Trophoblast cell (in vitro differentiated cells and primary cell): ENCODE measurements at regions not wholly inside any gene's neighbourhood (a gene's known extent, or its start where the extent isn't known, plus 50 kb on each side); places are given as distances from the start of the nearest gene placed in this dataset.

Experiments used
- DNase-seq, 2 donors: peaks; one replicate each; pipeline ENCODE4 v3.0.0-alpha.2; 2016
- H2AFZ ChIP-seq: 2 replicates; pipeline ENCODE4 v1.6.1; 2013; ENCODE audit warnings: low read length, moderate library complexity, mild to moderate bottlenecking; ENCODE audit not compliant: insufficient read depth, poor library complexity
- H2AK5ac ChIP-seq: 2 replicates; pipeline ENCODE4 v1.6.1; 2013; ENCODE audit warnings: mild to moderate bottlenecking, low read length
- H2BK120ac ChIP-seq: 2 replicates; pipeline ENCODE4 v1.6.1; 2013; ENCODE audit warnings: low read length, mild to moderate bottlenecking, moderate library complexity; ENCODE audit not compliant: insufficient read depth, poor library complexity
- H2BK12ac ChIP-seq: 2 replicates; pipeline ENCODE4 v1.6.1; 2013; ENCODE audit warnings: mild to moderate bottlenecking, low read length, moderate library complexity
- H2BK5ac ChIP-seq: 2 replicates; pipeline ENCODE4 v1.6.1; 2013; ENCODE audit warnings: low read length, low read depth, moderate library complexity, mild to moderate bottlenecking; ENCODE audit not compliant: poor library complexity
- H3K14ac ChIP-seq: 2 replicates; pipeline ENCODE4 v1.6.1; 2013; ENCODE audit warnings: mild to moderate bottlenecking, low read length
- H3K18ac ChIP-seq: 2 replicates; pipeline ENCODE4 v1.6.1; 2013; ENCODE audit warnings: mild to moderate bottlenecking, low read length
- H3K23ac ChIP-seq: 2 replicates; pipeline ENCODE4 v1.6.1; 2013; ENCODE audit warnings: low read length
- H3K27ac ChIP-seq: 2 replicates; pipeline ENCODE4 v1.5.1; 2013; ENCODE audit warnings: low read depth, mild to moderate bottlenecking, inconsistent platforms, low read length, moderate library complexity
- H3K27me3 ChIP-seq: 2 replicates; pipeline ENCODE4 v1.6.1; 2013; ENCODE audit warnings: inconsistent platforms, mild to moderate bottlenecking, low read length, moderate library complexity; ENCODE audit not compliant: insufficient read depth
- H3K36me3 ChIP-seq, 2 experiments: 1 replicate in 1 of 2; 2 replicates in 1 of 2; pipeline ENCODE4 v1.6.1; 2013; ENCODE audit warnings: low read length in 2 of 2, mild to moderate bottlenecking in 2 of 2, moderate library complexity in 1 of 2; ENCODE audit not compliant: insufficient read depth in 2 of 2, control insufficient read depth in 1 of 2
- H3K4ac ChIP-seq: 2 replicates; pipeline ENCODE4 v1.6.1; 2013; ENCODE audit warnings: low read depth, mild to moderate bottlenecking, low read length, moderate library complexity
- H3K4me1 ChIP-seq, 2 experiments: 1 replicate in 1 of 2; 2 replicates in 1 of 2; pipeline ENCODE4 v1.6.1; 2013; ENCODE audit warnings: low read length in 2 of 2, mild to moderate bottlenecking in 2 of 2, moderate library complexity in 1 of 2; ENCODE audit not compliant: insufficient read depth in 2 of 2, control insufficient read depth in 1 of 2
- H3K4me2 ChIP-seq: 2 replicates; pipeline ENCODE4 v1.6.1; 2013; ENCODE audit warnings: inconsistent platforms, mild to moderate bottlenecking, low read length, moderate library complexity
- H3K4me3 ChIP-seq: 2 replicates; pipeline ENCODE4 v1.5.1; 2013; ENCODE audit warnings: mild to moderate bottlenecking, low read depth, low read length, inconsistent platforms
- H3K79me1 ChIP-seq: one replicate; pipeline ENCODE4 v1.6.1; 2013; ENCODE audit warnings: low read length
- H3K79me2 ChIP-seq: 2 replicates; pipeline ENCODE4 v1.6.1; 2013; ENCODE audit warnings: low read length, mild to moderate bottlenecking; ENCODE audit not compliant: control insufficient read depth, insufficient read depth, poor library complexity
- H3K9ac ChIP-seq: 2 replicates; pipeline ENCODE4 v1.6.1; 2013; ENCODE audit warnings: mild to moderate bottlenecking, low read length
- H3K9me3 ChIP-seq: 2 replicates; pipeline ENCODE4 v1.6.1; 2013; ENCODE audit warnings: low read depth, mild to moderate bottlenecking, control low read depth, inconsistent platforms, low read length; ENCODE audit not compliant: insufficient read depth
- H4K12ac ChIP-seq: 2 replicates; pipeline ENCODE4 v1.6.1; 2013; ENCODE audit warnings: low read depth, mild to moderate bottlenecking, low read length, moderate library complexity
- H4K8ac ChIP-seq: 2 replicates; pipeline ENCODE4 v1.6.1; 2013; ENCODE audit warnings: low read depth, mild to moderate bottlenecking, low read length, moderate library complexity
- H4K91ac ChIP-seq: one replicate; pipeline ENCODE4 v1.6.1; 2013; ENCODE audit warnings: low read depth, mild to moderate bottlenecking, low read length, moderate library complexity
- WGBS: extraction: QIAGEN DNeasy Blood & Tissue Kit; methylation state at CpG from one replicate; pipeline ENCODE4 v1.1.7; 2013; ENCODE audit warnings: missing lambda C conversion rate; ENCODE audit not compliant: insufficient read length, insufficient coverage; ENCODE audit errors: extremely low coverage; 5-methylcytosine and 5-hydroxymethylcytosine counted together

DNA sequence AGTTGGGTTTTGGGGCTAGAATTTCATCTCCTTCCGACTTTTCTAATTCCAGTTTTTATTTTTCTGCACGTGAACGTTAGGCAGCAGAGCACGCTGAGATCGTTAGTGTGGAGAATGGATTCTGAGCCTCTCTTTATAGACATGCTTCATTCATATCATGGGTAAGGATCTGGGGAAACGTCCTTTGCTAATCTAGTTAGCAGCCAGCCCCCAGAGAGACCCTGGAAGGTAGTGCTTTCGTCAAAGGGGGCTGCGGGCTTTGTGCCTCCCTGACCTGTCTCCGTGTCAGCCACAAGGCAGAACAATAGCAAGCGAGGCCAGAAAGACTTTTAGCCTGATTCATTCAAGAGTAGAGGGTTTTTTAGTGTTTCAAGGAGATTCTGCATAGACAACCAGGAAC is 196.3 kb upstream of the KLF6 start:
- Histone ChIP-seq H3K18ac (no peak overlapping the region), H3K79me2 (no peaks in the 10 kb centered on the region), H3K4me3 (no peak overlapping the region), H4K8ac (no peak overlapping the region), H2AFZ (no peak overlapping the region), H3K9me3 (no peaks in the 10 kb centered on the region), H4K12ac (no peak overlapping the region), H3K27me3 (no peaks in the 10 kb centered on the region), H3K36me3 (no peaks in the 10 kb centered on the region), H3K4me2 (no peak overlapping the region), H3K79me1 (no peaks in the 10 kb centered on the region), H2BK120ac (no peak overlapping the region), H3K9ac (no peak overlapping the region), H3K4me1 (peaks cover 3 to 7% of the 10 kb centered on the region in 2 experiments), H3K23ac (no peak overlapping the region), H3K27ac (no peak overlapping the region), H2BK12ac (no peak overlapping the region), H3K4ac (no peak overlapping the region), H3K14ac (no peak overlapping the region), H2BK5ac (no peak overlapping the region), H4K91ac (no peak overlapping the region), H2AK5ac (no peak overlapping the region)
- no CpG with 5 or more reads among the region's 10 CpGs for WGBS
- no peak for DNase-seq

DNA sequence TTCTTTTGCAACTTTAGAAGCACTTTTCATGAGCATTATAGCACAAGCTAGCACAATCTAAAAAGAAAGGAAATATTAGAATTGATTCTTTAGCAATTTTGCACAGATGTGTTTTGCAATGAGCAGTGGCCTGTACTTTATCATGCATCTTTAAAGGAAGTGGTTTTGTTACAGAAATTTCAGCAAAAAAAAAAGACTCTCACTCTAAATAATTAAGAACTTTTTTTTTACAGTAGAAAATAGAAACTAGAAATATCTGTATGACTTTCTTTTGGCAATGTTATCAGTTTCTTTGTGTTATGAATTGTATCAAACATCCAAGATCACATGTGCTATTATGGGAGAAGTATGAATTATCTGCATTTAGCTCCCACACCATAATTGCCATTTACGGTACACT is 195.7 kb upstream of the KLF6 start:
- no peak overlapping the region for H2AFZ ChIP-seq
- H2BK5ac ChIP-seq = no peak overlapping the region
- H3K18ac ChIP-seq = no peak overlapping the region
- no peak overlapping the region for H4K91ac ChIP-seq
- H3K9ac ChIP-seq = no peak overlapping the region
- no peak overlapping the region for H3K4me3 ChIP-seq
- H3K4ac ChIP-seq = no peak overlapping the region
- no peak overlapping the region for H4K8ac ChIP-seq
- H3K4me2 ChIP-seq = no peak overlapping the region
- H2BK120ac ChIP-seq = no peak overlapping the region
- no peak overlapping the region for H2BK12ac ChIP-seq
- H2AK5ac ChIP-seq = no peak overlapping the region
- no peaks in the 10 kb centered on the region for H3K27me3 ChIP-seq
- peaks cover 3 to 4% of the 10 kb centered on the region in 2 experiments for H3K4me1 ChIP-seq
- no peak overlapping the region for H3K14ac ChIP-seq
- H4K12ac ChIP-seq = no peak overlapping the region
- no peak overlapping the region for H3K23ac ChIP-seq
- no CpG with 5 or more reads among the region's 1 CpG for WGBS
- DNase-seq = no peak
- no peaks in the 10 kb centered on the region for H3K9me3 ChIP-seq
- H3K79me1 ChIP-seq = no peaks in the 10 kb centered on the region
- H3K27ac ChIP-seq = no peak overlapping the region
- H3K36me3 ChIP-seq = no peaks in the 10 kb centered on the region
- H3K79me2 ChIP-seq = no peaks in the 10 kb centered on the region

DNA sequence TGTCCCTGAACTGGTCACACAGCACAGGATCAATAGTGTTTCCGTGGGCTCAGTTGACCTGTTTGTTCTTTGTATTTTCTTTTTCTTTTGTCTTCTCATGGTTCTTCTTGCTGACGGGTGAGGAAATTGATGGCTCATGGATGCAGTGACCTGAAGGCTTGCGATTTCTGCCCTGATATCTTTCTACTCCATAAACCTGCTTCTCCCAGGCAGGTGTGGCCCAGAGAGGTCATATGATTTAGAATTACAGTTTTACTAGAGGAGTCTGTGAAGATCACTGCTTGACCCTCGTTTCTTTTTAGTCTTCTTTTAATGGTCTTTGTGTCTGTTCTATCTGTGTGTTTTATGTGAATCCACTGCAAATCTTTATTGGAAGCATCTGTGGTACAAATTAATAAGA is 195.1 kb upstream of the KLF6 start:
- Histone ChIP-seq H3K4ac (no peak overlapping the region), H4K12ac (no peak overlapping the region), H3K4me3 (no peak overlapping the region), H3K36me3 (no peaks in the 10 kb centered on the region), H2AK5ac (no peak overlapping the region), H3K9me3 (no peaks in the 10 kb centered on the region), H3K27ac (no peak overlapping the region), H3K18ac (no peak overlapping the region), H2BK12ac (no peak overlapping the region), H2BK5ac (no peak overlapping the region), H3K4me2 (no peak overlapping the region), H2BK120ac (no peak overlapping the region), H4K8ac (no peak overlapping the region), H3K9ac (no peak overlapping the region), H3K23ac (no peak overlapping the region), H2AFZ (no peak overlapping the region), H4K91ac (no peak overlapping the region), H3K79me1 (no peaks in the 10 kb centered on the region), H3K27me3 (no peaks in the 10 kb centered on the region), H3K79me2 (no peaks in the 10 kb centered on the region), H3K14ac (no peak overlapping the region), H3K4me1 (peaks cover 3 to 4% of the 10 kb centered on the region in 2 experiments)
- WGBS = no CpG with 5 or more reads among the region's 4 CpGs
- DNase-seq = no peak

DNA sequence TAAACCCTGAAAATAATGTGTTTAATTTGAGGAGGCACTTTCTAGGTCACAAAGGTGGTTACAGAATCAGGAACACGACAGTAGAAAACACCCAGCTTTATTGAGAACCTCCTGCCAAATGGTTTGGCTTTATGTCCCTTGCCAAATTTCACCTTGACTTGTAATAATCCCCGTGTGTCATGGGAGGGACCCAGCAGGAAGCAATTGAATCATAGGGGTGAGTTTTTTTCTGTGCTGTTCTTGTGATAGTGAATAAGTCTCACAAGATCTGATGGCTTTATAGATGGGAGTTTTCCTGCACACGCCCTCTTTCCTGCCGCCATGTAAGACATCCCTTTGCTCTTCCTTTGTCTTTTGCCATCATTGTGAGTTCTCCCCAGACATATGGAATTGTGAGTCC is 193.8 kb upstream of the KLF6 start:
- no peak overlapping the region for H2BK120ac ChIP-seq
- H3K9me3 ChIP-seq = no peaks in the 10 kb centered on the region
- no peak overlapping the region for H2BK5ac ChIP-seq
- no peaks in the 10 kb centered on the region for H3K79me2 ChIP-seq
- H3K4me2 ChIP-seq = no peak overlapping the region
- no peak overlapping the region for H3K9ac ChIP-seq
- no peak overlapping the region for H3K27ac ChIP-seq
- H3K14ac ChIP-seq = no peak overlapping the region
- DNase-seq = no peak
- H4K12ac ChIP-seq = no peak overlapping the region
- no peak overlapping the region for H2BK12ac ChIP-seq
- no peak overlapping the region for H4K91ac ChIP-seq
- H3K23ac ChIP-seq = no peak overlapping the region
- no peaks in the 10 kb centered on the region for H3K27me3 ChIP-seq
- no peak overlapping the region for H3K4ac ChIP-seq
- no peak overlapping the region for H3K4me3 ChIP-seq
- no CpG with 5 or more reads among the region's 4 CpGs for WGBS
- no peak overlapping the region for H2AFZ ChIP-seq
- peaks cover 3 to 4% of the 10 kb centered on the region in 2 experiments for H3K4me1 ChIP-seq
- H3K36me3 ChIP-seq = no peaks in the 10 kb centered on the region
- H2AK5ac ChIP-seq = no peak overlapping the region
- H4K8ac ChIP-seq = no peak overlapping the region
- H3K79me1 ChIP-seq = no peaks in the 10 kb centered on the region
- no peak overlapping the region for H3K18ac ChIP-seq
